Activated effector memory CD4-positive, alpha-beta T cell treated with Interleukin-2 at 50 U/mL for 16 hours (primary cell): ENCODE measurements at regions not wholly inside any gene's neighbourhood (a gene's known extent, or its start where the extent isn't known, plus 50 kb on each side); places are given as distances from the start of the nearest gene placed in this dataset.
"Not testable (repeated sequence)": the region's sequence is repeated elsewhere in the genome, so short reads cannot be mapped to it uniquely, and the experiment has no call there.

Experiments
- DNase-seq: peaks from one replicate; pipeline ENCODE4 v3.0.0-alpha.2; 2020

- no peak for DNase-seq
Measured at GRCh38 chr1:111063595-111063994, 76.3 kb downstream of the DRAM2 start.

DNA sequence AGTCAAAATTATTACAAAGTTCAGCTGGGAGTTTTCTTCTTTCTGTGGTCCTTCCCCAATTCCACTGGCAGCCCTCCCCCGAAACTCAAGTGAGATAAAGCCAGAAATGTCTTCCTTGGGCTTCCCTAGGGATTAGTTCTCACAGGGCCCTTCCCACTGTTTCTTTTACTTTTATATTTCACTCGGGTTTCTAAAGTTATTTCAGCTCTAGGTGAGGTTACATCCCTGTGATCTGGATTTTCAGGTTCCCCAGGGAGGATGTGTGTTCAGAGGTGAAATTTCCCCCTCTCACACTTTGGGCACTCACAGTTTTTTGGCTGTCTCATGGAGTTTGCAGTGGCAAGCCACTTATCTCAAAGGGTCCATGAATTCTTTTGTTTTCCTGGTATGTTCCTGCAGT is 77.3 kb downstream of the DRAM2 start:
- no peak for DNase-seq

DNA sequence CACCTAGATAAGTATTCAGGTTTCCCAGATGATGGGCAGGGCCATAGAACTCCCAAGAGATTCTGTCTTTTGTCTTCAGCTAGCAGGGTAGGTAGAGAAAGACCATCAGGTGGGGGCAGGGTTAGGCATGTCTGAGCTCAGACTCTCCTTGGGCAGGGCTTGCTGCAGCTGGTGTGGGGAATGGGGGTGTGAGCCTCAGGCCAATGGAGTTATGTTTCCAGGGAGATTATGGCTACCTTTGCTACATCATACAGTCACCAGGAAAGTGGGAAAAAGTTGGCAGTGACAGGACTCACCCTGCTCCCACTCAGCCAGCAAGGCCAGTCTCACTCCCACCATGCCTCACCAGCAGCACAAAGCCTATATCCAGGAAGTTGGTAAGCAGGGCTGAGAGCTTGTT is 77.8 kb downstream of the DRAM2 start:
- no peak for DNase-seq

- no peak for DNase-seq
Measured at GRCh38 chr1:111054656-111055055, 85.2 kb downstream of the DRAM2 start.

DNA sequence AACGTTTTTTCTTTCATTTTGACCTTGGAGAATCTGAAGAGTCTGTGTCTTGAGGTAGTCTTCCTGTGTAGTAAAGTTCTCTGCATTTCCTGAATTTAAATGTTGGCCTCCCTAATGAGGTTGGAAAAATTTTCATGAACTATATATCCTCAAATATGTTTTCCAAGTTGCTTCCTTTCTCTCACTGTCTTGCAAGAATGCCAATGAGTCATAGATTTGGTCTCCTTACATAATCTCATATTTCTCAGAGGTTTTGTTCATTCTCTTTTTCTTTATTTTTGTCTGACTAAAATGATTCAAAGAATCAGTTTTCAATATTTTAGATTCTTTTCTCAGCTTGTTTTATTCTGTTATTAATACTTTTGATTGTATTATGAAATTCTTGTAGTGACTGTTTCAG is 87.6 kb downstream of the DRAM2 start:
- no peak for DNase-seq

DNA sequence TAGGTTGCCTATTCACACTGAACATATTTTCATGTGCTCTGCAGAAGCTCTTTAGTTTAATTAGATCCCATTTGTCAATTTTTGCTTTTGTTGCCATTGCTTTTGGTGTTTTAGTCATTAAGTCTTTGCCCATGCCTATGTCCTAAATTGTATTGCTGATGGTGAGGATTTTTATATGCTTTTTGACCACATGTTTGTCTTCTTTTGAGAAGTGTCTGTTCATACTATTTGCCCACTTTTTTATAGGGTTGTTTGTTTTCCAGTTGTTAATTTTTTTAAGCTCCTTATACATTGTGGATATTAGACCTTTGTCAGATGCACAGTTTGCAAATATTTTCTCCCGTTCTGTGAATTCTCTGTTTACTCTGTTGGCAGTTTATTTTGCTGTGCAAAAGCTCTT is 84.5 kb upstream of the LRIF1 start:
- DNase-seq: not testable (repeated sequence)

DNA sequence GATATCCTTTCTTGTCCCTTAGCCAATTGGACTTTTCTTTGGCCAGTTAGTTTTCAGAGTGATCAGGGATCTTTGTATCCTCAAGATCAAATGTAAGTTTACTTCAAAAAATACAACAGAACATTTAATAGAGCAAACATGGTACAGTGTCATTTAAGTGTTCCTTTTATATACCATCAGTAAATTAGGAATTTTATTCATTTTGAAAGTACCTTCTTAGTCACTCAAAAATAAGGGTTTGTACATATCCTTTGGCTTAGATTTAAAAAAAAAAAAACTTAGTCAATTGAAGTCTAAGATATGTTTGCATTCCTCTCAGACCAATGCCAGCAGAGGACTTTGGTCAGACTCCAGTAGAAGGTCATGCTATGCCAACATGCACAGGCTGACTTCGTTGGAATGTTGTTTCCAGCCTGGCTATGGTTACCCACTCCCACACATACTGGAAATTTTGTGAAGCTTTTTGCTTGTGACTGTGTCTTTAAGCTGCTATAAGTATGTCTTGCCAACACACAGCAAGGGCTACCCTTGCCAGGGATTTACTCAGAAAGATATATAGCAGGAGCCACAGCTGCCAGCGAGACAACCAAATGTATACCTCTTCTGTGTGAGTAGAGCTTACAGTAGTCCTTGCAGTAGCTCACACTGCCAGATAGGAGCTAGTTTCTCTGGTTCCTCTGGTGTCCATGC is 81.5 kb upstream of the LRIF1 start:
- DNase-seq: no peak

DNA sequence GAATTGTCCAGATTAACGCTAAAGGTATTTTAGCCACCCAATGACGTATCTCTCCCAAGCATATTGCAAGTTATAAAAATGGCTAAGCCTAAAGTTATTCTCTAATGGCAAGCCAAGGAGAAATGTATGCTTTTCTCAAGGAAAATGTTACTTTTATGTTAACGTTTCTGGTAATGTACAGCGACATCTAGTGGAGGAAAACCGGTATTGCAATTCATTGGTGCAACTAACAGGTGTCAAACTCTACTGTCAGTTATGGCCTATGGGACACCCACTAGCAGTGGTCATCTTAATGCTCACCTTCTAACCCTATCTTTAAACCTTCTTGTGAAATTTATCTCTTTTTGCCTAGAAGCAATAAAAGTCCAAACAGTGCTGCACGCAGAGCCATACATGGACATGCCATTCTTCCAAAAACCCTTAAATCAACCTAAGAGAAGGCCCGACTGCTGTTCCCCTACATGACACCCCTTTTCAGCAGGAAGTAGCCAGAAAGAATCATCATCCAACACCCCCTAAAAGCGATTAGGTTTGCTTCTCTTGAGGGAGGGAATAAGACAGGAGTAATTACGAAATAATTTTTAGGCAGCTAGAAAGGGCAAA is 68.7 kb upstream of the LRIF1 start:
- DNase-seq: no peak

DNA sequence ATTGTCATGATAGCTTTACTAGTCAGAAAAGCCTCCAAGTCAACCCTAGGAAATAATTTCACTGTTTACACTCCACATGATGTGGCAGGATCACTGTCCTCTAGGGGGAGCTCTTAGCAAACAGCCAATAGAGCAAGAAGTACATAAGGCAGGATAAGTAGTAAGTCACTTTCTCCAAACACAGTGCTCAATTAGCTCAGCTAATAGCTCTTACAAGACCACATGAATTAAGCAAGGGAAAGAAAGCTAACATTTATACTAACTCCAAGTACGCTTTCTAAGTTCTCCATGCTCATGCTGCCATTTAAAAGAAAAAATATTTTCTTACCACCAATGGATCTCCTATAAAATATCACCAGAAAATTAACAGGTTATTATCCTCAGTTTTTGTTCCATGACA is 66.9 kb upstream of the LRIF1 start:
- peak; percentile 7 for DNase-seq

DNA sequence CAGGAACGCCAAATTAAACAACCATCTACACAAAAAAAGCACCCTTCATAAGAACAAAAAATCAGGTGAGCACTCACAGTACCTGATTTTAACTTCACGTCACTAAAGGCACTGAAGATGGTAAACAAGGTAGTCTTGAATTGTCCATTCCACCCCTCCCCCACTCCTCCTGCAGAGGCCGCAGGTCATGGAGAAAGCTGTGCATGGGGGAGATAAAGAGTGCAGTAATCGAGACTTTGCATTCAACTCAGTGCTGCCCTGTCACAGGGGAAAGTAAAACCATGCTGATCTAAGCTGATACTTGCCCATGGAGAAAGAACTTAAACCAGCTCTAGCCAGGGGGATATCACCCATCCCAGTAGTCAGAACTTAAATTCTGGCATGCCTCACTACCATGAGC is 61.4 kb upstream of the LRIF1 start:
- DNase-seq: no peak

- DNase-seq: no peak
Measured at GRCh38 chr1:111015222-111015621, 51.5 kb upstream of the LRIF1 start.
